Fibroblast of pulmonary artery (primary cell): ENCODE measurements at regions not wholly inside any gene's neighbourhood (a gene's known extent, or its start where the extent isn't known, plus 50 kb on each side); places are given as distances from the start of the nearest gene placed in this dataset.

ENCODE experiments used
- DNase-seq: peaks from one replicate; pipeline ENCODE4 v3.0.0-alpha.2; 2010; ENCODE audit warnings: low read depth
- H3K4me3 ChIP-seq: replicated peaks from 2 replicates; pipeline ENCODE4 v1.5.1; 2011; ENCODE audit warnings: low read depth, mild to moderate bottlenecking, control low read depth, low read length, moderate library complexity
- TF ChIP-seq, protein P1 (sequence below): IDR thresholded peaks from 2 replicates; pipeline ENCODE4 v1.5.1; 2011; ENCODE audit warnings: mild to moderate bottlenecking, control low read depth, low read length, inconsistent platforms; ENCODE audit errors: missing control alignments

DNA sequence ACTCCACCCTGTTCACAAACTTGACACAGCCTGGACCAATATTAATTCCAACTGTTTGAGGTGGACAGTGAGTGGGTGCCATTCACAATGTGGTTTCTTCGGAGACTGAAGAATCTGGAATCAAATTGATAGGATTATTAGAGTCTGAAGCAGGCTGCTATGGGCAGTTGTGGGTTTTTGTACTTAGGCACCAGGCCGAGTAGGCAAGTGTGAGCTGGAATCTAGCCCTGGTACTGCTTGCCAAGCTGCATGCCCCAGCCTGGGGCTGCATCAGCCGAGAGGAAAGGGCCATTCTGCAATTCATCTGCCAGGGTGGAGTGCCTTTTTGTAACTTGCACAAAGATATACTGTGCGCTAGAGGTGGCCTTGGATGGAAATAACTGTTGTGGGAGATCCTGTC, 654.7 kb upstream of the FANCL start:
- TF ChIP-seq, protein P1, sequence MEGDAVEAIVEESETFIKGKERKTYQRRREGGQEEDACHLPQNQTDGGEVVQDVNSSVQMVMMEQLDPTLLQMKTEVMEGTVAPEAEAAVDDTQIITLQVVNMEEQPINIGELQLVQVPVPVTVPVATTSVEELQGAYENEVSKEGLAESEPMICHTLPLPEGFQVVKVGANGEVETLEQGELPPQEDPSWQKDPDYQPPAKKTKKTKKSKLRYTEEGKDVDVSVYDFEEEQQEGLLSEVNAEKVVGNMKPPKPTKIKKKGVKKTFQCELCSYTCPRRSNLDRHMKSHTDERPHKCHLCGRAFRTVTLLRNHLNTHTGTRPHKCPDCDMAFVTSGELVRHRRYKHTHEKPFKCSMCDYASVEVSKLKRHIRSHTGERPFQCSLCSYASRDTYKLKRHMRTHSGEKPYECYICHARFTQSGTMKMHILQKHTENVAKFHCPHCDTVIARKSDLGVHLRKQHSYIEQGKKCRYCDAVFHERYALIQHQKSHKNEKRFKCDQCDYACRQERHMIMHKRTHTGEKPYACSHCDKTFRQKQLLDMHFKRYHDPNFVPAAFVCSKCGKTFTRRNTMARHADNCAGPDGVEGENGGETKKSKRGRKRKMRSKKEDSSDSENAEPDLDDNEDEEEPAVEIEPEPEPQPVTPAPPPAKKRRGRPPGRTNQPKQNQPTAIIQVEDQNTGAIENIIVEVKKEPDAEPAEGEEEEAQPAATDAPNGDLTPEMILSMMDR, result no peak

DNA sequence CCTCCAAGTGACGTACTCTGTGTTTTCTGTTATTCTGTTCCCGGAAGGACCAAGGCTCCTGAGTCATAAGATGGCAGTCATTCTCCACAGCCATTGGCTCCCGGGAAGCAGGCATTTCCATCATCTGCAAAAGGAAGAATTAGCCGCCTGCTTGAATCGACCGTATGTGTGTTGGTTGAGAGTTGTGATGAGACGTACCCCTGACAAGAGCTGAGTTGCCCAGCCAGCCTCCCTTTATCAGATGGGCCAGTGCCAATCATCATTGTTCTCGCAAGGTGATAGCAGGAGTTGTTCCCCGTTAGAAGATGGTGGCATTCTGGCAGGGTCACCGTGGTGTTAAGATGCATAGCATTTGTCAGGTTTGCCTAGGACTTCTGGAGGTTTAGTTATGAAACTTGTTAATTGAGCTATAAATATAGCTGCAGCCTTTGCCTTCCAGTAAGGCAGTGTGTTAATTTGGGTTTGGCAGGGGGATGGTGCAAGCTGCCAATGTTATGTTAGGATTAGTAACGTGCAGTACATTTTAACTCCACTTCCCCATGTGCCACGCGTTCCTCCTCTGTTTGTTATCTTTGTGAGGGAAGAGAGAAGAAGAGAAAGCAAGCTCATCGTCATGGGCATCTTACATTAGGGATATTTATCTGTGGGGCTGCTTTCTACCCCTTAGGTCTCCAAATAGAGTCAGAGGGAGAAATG, 652.7 kb upstream of the FANCL start:
- DNase-seq, result no peak
- TF ChIP-seq, protein P1, result no peak
- H3K4me3 ChIP-seq, result no peak overlapping the region

More for the DNA sequence above, 654.7 kb upstream of the FANCL start:
- no peak for DNase-seq
- H3K4me3 ChIP-seq, result no peak overlapping the region

DNA sequence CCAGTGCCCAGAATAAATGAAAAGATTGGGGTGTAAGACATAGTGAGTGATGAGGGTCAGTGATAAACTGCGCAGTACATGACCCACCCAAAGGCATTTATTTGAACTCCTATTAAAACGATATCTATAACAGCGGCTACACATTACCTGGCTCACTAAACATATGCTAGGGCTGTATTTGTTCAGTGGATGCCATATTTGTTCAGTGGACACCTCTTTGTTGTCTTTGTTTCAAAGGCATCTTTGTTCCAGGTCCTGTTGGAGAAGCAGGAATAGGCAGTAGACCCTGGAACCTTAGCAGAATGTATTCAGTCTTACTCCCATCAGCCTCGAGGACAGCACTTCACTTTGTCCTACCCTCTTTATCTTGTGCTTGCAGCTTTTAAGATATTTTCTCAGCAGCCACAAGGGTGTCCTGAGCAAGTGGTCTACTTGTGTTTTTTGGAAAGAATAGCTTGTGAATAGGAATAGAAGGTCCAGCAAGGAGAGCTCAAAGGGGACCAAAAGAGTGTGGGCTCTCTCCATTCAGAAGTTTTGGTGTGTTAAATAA, 650.8 kb upstream of the FANCL start:
- TF ChIP-seq, protein P1, result no peak
- DNase-seq, result no peak
- H3K4me3 ChIP-seq, result no peak overlapping the region

DNA sequence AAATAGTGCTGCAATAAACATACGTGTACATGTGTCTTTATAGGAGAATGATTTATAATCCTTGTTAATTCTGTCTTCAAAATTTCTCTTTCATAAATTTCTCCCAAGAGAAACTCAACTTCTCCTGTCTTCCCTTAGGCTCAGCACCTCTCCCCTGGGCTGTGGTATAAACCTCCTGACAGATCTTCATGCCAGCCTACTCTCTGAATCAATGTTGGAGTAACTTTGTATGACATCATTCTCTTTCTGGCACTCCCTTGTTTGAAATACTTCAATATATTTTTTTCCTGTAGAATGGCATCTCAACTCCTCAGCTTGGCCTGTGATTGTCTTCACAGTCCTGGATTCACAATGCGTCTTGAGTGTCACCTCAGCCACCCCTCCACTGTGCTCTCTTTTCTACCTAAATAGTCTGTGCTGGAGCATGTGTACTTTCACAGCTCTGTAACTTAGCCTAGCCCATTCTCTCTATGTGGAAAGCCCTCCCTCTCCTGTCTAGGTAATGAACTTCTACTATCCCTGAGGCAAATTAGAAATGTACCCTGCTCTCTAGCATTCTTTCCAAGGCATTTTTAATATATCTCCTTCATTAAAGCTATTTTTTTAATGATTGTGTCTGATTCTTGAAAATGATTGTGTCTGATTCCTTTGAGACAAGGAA, 649.9 kb upstream of the FANCL start:
- TF ChIP-seq, protein P1, result no peak

DNA sequence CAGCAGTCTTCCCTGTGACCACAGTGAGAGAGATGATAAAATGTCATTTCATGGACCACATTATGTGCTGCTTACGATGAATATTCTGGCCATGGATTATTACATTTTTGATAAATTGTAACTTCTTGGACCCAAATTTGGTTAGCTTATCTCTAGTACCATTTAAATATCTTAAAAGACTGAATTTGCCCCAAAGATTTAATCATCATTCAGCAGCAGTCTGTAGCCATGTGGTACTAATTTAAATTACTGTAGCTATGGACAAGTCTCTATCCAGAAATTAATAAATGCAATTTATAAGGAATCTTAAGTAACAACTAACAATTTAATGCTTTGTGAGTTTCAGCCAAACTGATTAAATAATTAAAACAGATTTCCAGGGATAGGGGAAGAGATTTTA, 644.9 kb upstream of the FANCL start:
- TF ChIP-seq, protein P1, result no peak
- no peak for DNase-seq
- no peak overlapping the region for H3K4me3 ChIP-seq

More for the DNA sequence above, 649.9 kb upstream of the FANCL start:
- no peak for DNase-seq
- no peak overlapping the region for H3K4me3 ChIP-seq

DNA sequence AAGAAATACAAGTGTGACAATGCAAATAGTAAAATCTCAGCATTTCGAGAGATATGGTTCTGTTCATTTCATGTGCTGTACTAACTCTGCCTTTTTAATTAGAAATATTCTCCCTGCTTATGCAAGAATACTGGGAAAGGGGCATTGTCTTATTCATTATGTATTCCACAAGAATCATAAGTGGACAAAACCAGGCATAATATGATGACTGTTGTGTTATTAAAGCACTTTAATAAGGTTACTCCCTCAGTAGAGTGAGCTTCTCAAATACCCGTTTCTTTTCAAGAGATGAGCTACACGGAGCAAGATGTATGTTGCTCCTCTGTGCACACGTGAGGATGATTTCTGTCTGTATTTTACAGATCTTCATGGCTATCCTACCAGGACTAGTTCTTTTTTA, 638.7 kb upstream of the FANCL start:
- no peak overlapping the region for H3K4me3 ChIP-seq
- TF ChIP-seq, protein P1, result no peak
- DNase-seq, result no peak
